ENCODE measurements at regions not wholly inside any gene's neighbourhood (a gene's known extent, or its start where the extent isn't known, plus 50 kb on each side); places are given as distances from the start of the nearest gene placed in this dataset.

GRCh38 chr4:123640824-123641223 lies 244.2 kb downstream of the SPRY1 start:
- no peak for DNase-seq
- TF ChIP-seq POLR2A (IDR thresholded peaks at IDR 0.05) (no peak), CTCF (IDR thresholded peaks at IDR 0.05) (no peak)
- H3K9me3 ChIP-seq = no peaks in the 10 kb centered on the region
- H3K4me1 ChIP-seq = no peaks in the 10 kb centered on the region
- no peak overlapping the region for H3K4me3 ChIP-seq
- H3K27ac ChIP-seq = no peak overlapping the region
- no peaks in the 10 kb centered on the region for H3K27me3 ChIP-seq
- H3K36me3 ChIP-seq = no peaks in the 10 kb centered on the region

DNA sequence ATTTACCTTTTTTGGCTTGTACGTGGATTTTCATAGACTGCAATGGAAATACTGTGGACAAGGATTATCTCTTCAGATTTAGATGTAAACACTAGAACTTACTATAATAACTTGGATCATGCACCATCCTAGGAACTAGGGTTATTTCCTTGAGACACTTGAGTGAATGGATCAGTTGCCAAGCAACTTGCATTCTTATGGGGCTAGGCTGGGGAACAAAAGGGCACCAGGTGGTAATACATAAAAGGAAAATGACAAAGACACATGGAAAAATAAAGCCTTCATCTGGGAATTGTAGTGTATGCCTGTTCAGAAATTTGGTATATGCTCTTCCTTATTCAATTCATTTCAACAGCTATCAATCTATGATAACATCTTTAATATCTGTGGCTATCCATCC lies 247.1 kb downstream of the SPRY1 start:
- Histone ChIP-seq H3K27ac (no peak overlapping the region), H3K9me3 (no peaks in the 10 kb centered on the region), H3K4me1 (no peaks in the 10 kb centered on the region), H3K4me3 (no peak overlapping the region), H3K27me3 (no peaks in the 10 kb centered on the region), H3K36me3 (no peaks in the 10 kb centered on the region)
- no peak for DNase-seq
- TF ChIP-seq POLR2A (IDR thresholded peaks at IDR 0.05) (no peak), CTCF (IDR thresholded peaks at IDR 0.05) (no peak)

GRCh38 chr4:123649250-123649644 lies 252.7 kb downstream of the SPRY1 start:
- peak overlapping the region; percentile 3 to 80 (median 46) for H3K27ac ChIP-seq
- DNase-seq = peak in 1 of 3 donors; percentile 34
- no peak overlapping the region for H3K4me3 ChIP-seq
- H3K27me3 ChIP-seq = no peaks in the 10 kb centered on the region
- peaks cover 0 to 23% (median 0%) of the 10 kb centered on the region in 4 donors for H3K4me1 ChIP-seq
- TF ChIP-seq CTCF (IDR thresholded peaks at IDR 0.05) (no peak), POLR2A (IDR thresholded peaks at IDR 0.05) (no peak)
- H3K9me3 ChIP-seq = no peaks in the 10 kb centered on the region
- H3K36me3 ChIP-seq = no peaks in the 10 kb centered on the region

DNA sequence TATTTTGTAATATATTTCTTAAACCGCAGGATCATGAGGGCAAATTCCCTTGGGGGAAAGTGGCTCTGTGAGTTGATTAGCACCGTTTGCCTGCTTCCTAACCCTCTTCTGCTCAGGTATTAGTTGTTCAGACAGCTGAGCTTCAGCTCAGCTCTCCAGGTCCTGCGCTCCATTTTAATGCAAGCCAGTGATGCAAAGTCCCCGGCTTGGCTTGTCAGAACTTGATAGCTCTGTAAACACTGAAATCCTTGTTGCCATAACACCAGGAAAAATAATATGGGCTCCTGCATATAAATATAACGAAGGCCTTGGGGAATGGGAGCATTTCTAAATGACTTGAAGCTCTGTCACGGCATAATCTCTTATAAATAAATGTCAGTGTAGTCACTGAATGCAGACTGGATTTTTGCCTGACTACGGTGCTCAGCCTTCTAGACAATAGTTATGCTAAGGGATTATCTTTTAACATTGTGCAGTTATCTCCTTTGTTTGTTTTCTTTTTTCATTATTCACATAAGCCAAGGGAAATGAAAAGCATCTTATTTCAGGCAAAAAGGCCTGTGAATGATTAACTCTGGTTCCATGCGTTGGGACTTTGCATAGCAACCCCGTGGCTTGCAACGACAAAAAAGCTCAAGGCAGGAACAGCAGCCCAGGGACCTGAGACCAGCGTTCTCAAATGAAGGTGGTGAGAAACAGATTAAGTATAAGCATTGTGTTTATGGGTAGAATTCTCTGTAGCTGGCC lies 253.2 kb downstream of the SPRY1 start:
- peak overlapping the region; percentile 3 to 80 (median 46) for H3K27ac ChIP-seq
- H3K4me1 ChIP-seq = peaks cover 0 to 23% (median 0%) of the 10 kb centered on the region in 4 donors
- DNase-seq = peak in 1 of 3 donors; percentile 56
- no peaks in the 10 kb centered on the region for H3K36me3 ChIP-seq
- H3K27me3 ChIP-seq = no peaks in the 10 kb centered on the region
- H3K4me3 ChIP-seq = no peak overlapping the region
- no peaks in the 10 kb centered on the region for H3K9me3 ChIP-seq
- TF ChIP-seq POLR2A (IDR thresholded peaks at IDR 0.05) (no peak), CTCF (IDR thresholded peaks at IDR 0.05) (no peak)

DNA sequence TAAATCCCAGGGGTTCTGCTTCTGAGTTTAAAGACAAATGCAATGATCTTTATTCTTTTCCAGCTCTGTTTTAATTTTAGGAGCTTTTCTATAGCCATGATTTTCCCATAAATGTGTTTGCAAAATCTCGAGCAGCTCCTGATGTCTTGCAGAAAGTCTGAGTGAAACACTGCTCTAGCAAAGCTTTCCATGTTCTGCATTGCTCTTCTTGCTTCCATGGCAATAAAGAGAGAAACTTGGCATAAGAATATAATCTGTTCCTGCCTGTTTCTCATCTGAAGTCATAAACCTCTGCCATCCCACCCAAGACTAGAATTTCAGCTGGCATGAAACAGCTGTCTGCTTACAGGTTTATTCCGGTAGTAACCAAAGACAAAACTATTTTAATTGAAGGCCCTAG lies 254.5 kb downstream of the SPRY1 start:
- no peak for TF ChIP-seq POLR2A (IDR thresholded peaks at IDR 0.05)
- no peak for TF ChIP-seq CTCF (IDR thresholded peaks at IDR 0.05)
- no peak overlapping the region for H3K4me3 ChIP-seq
- H3K9me3 ChIP-seq = no peaks in the 10 kb centered on the region
- no peak for DNase-seq
- H3K4me1 ChIP-seq = peaks cover 0 to 23% (median 0%) of the 10 kb centered on the region in 4 donors
- H3K36me3 ChIP-seq = no peaks in the 10 kb centered on the region
- peak overlapping the region in 2 of 4 donors; percentile 38 to 80 for H3K27ac ChIP-seq
- no peaks in the 10 kb centered on the region for H3K27me3 ChIP-seq
